ENCODE measurements at regions not wholly inside any gene's neighbourhood (a gene's known extent, or its start where the extent isn't known, plus 50 kb on each side); places are given as distances from the start of the nearest gene placed in this dataset.

DNA sequence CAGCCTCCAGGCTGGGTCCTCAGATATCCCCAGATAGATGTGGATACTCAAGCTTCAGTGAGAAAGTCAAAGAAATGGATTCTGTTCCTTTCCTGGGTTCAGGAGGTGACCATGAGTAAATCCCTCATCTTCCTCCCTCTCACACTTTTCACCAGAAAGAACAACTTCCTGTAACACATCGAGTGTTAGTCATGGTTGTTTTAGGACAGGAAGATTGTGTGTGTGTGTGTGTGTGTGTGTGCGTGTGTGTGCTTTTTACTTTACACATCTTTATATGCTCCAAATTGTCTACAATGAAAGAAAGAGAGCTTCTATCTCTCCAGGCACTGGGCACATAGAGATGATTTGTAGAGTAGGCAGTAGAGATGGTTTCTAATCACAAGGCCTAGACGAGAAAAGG lies 139.9 kb downstream of the TBXT start:
- H3K27ac ChIP-seq (replicated peaks) = no peak overlapping the region
- no peak for TF ChIP-seq CTCF (IDR thresholded peaks at IDR 0.05; ENCODE audit: insufficient read depth, low read length)
- TF ChIP-seq GABPA (IDR thresholded peaks at IDR 0.05; ENCODE audit: low read depth) = no peak
- TF ChIP-seq SPI1 (IDR thresholded peaks at IDR 0.05; ENCODE audit: borderline replicate concordance, low read depth) = no peak
- TF ChIP-seq POLR2AphosphoS5 (IDR thresholded peaks at IDR 0.05; ENCODE audit: low read depth) = no peak
- TF ChIP-seq REST (IDR thresholded peaks at IDR 0.05; ENCODE audit: insufficient replicate concordance, low read depth) = no peak
- H3K4me3 ChIP-seq (replicated peaks; ENCODE audit: insufficient read depth, low read length) = no peak overlapping the region
- DNase-seq (ENCODE audit: low read depth in 1 of 2, low spot score in 1 of 2) = no peak
- no peaks in the 10 kb centered on the region for H3K27me3 ChIP-seq (ENCODE audit: insufficient read depth, poor library complexity, severe bottlenecking)

GRCh38 chr6:166026586-166027126 lies 141.0 kb downstream of the TBXT start:
- Histone ChIP-seq H3K27ac (replicated peaks) (no peak overlapping the region), H3K27me3 (ENCODE audit: insufficient read depth, poor library complexity, severe bottlenecking) (no peaks in the 10 kb centered on the region), H3K4me3 (replicated peaks; ENCODE audit: insufficient read depth, low read length) (no peak overlapping the region)
- TF ChIP-seq SPI1 (IDR thresholded peaks at IDR 0.05; ENCODE audit: borderline replicate concordance, low read depth) (peak; percentile 64; the same call in 1 of the 2 replicates), POLR2AphosphoS5 (IDR thresholded peaks at IDR 0.05; ENCODE audit: low read depth) (no peak)
- no peak for DNase-seq (ENCODE audit: low read depth in 1 of 2, low spot score in 1 of 2)

GRCh38 chr6:166025149-166025898 lies 142.3 kb downstream of the TBXT start:
- DNase-seq (ENCODE audit: low read depth in 1 of 2, low spot score in 1 of 2) = no peak
- TF ChIP-seq GABPA (IDR thresholded peaks at IDR 0.05; ENCODE audit: low read depth) (no peak), SPI1 (IDR thresholded peaks at IDR 0.05; ENCODE audit: borderline replicate concordance, low read depth) (no peak), REST (IDR thresholded peaks at IDR 0.05; ENCODE audit: insufficient replicate concordance, low read depth) (no peak), POLR2AphosphoS5 (IDR thresholded peaks at IDR 0.05; ENCODE audit: low read depth) (no peak), CTCF (IDR thresholded peaks at IDR 0.05; ENCODE audit: insufficient read depth, low read length) (no peak)
- Histone ChIP-seq H3K27ac (replicated peaks) (no peak overlapping the region), H3K4me3 (replicated peaks; ENCODE audit: insufficient read depth, low read length) (no peak overlapping the region), H3K27me3 (ENCODE audit: insufficient read depth, poor library complexity, severe bottlenecking) (no peaks in the 10 kb centered on the region)

DNA sequence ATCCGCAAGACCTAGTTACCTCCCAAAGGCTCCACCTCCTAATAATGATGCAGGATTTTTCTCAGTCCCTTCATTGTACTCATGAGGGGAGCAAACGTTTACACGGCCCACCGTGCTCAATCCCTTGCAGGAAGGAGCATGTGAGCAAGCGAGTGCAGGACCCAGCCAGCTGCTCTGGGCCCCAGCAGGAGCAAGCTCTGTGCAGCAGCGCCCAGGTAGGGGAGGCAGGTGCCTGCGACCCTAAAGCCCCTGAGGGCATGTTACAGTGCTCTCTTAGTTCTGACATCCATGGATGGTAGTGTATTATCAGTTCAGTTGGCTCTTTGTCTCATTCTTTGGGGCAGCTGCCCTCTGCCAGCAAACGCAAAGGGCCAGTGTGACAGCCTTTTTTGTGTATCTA lies 143.4 kb downstream of the TBXT start:
- Histone ChIP-seq H3K27ac (replicated peaks) (no peak overlapping the region), H3K4me3 (replicated peaks; ENCODE audit: insufficient read depth, low read length) (no peak overlapping the region), H3K27me3 (ENCODE audit: insufficient read depth, poor library complexity, severe bottlenecking) (no peaks in the 10 kb centered on the region)
- TF ChIP-seq SPI1 (IDR thresholded peaks at IDR 0.05; ENCODE audit: borderline replicate concordance, low read depth) = no peak
- no peak for TF ChIP-seq CTCF (IDR thresholded peaks at IDR 0.05; ENCODE audit: insufficient read depth, low read length)
- TF ChIP-seq POLR2AphosphoS5 (IDR thresholded peaks at IDR 0.05; ENCODE audit: low read depth) = no peak
- TF ChIP-seq GABPA (IDR thresholded peaks at IDR 0.05; ENCODE audit: low read depth) = no peak
- no peak for DNase-seq (ENCODE audit: low read depth in 1 of 2, low spot score in 1 of 2)

Measured in HL-60 (cell line).